Effector memory CD4-positive, alpha-beta T cell (primary cell): ENCODE measurements at regions not wholly inside any gene's neighbourhood (a gene's known extent, or its start where the extent isn't known, plus 50 kb on each side); places are given as distances from the start of the nearest gene placed in this dataset.

Source experiments
- DNase-seq, 3 donors: peaks; one replicate each; pipeline ENCODE4 v3.0.0-alpha.2; 2020
- H3K27ac ChIP-seq: 2 replicates; pipeline ENCODE4 v1.7.0; 2013; ENCODE audit warnings: mild to moderate bottlenecking, low read length, moderate library complexity; ENCODE audit not compliant: insufficient read depth, poor library complexity, severe bottlenecking
- H3K27me3 ChIP-seq: replicated peaks from 2 replicates; pipeline ENCODE4 v1.7.0; 2013; ENCODE audit warnings: mild to moderate bottlenecking, low read length; ENCODE audit not compliant: insufficient read depth, control insufficient read depth, poor library complexity, severe bottlenecking
- H3K36me3 ChIP-seq: 2 replicates; pipeline ENCODE4 v1.7.0; 2013; ENCODE audit warnings: mild to moderate bottlenecking, low read length, moderate library complexity; ENCODE audit not compliant: control insufficient read depth, insufficient read depth
- H3K4me1 ChIP-seq: 2 replicates; pipeline ENCODE4 v1.7.0; 2013; ENCODE audit warnings: low read length, mild to moderate bottlenecking; ENCODE audit not compliant: control insufficient read depth, insufficient read depth, poor library complexity, severe bottlenecking
- H3K4me3 ChIP-seq: 2 replicates; pipeline ENCODE4 v1.7.0; 2013; ENCODE audit warnings: low read length, low read depth, mild to moderate bottlenecking; ENCODE audit not compliant: insufficient read depth, poor library complexity, severe bottlenecking
- H3K9me3 ChIP-seq: 2 replicates; pipeline ENCODE4 v1.7.0; 2013; ENCODE audit warnings: mild to moderate bottlenecking, low read length, moderate library complexity; ENCODE audit not compliant: control insufficient read depth

- Histone ChIP-seq H3K4me1 (no peaks in the 10 kb centered on the region), H3K36me3 (no peaks in the 10 kb centered on the region), H3K9me3 (no peaks in the 10 kb centered on the region), H3K27ac (no peak overlapping the region), H3K4me3 (no peak overlapping the region), H3K27me3 (no peaks in the 10 kb centered on the region)
- DNase-seq = no peak
These were observed 127.7 kb upstream of the RPS6KA3 start for GRCh38 chrX:20394451-20394850.

DNA sequence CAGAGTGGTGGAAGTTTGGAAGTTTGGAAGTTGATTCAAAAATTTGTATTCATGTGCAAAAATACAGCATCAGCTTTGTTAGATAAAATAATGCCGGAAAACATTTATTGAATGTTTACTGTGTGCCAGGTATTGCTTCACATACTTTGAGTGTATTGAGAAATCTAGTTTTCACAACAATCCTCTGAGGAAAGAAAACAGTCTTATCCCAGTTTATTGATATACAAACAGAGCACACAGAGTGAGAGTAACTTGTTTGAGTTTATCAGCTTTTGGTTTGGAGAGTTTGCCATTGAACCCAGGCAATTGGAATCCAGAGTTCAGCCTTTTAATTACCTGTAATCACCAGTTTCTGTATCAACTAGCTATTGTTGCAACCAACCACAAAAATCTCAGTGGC lies 127.2 kb upstream of the RPS6KA3 start:
- H3K9me3 ChIP-seq = no peaks in the 10 kb centered on the region
- H3K27ac ChIP-seq = no peak overlapping the region
- no peak overlapping the region for H3K4me3 ChIP-seq
- no peaks in the 10 kb centered on the region for H3K4me1 ChIP-seq
- H3K27me3 ChIP-seq = no peaks in the 10 kb centered on the region
- no peaks in the 10 kb centered on the region for H3K36me3 ChIP-seq
- DNase-seq = no peak

DNA sequence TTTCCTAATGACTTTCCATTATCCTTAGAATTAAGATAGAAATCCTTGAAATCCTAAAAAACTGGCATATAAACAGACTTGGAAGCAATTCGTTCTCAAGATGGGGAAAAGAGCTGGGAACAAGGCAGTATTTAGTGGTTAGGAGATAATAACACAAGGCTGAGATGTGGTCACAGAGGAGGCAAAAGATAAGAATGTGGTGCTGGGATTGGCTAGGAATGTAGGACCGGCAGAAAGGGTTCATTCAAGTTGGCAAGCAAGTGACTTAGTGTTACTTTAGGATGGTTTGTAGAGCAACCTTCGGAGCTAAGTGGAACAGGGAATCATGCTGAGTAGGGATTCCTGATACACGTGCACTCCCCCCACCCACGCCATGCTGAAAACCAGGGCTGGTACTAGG lies 121.9 kb upstream of the RPS6KA3 start:
- no peaks in the 10 kb centered on the region for H3K9me3 ChIP-seq
- no peak overlapping the region for H3K27ac ChIP-seq
- DNase-seq = no peak
- no peaks in the 10 kb centered on the region for H3K27me3 ChIP-seq
- H3K4me1 ChIP-seq = no peaks in the 10 kb centered on the region
- no peak overlapping the region for H3K4me3 ChIP-seq
- H3K36me3 ChIP-seq = no peaks in the 10 kb centered on the region

DNA sequence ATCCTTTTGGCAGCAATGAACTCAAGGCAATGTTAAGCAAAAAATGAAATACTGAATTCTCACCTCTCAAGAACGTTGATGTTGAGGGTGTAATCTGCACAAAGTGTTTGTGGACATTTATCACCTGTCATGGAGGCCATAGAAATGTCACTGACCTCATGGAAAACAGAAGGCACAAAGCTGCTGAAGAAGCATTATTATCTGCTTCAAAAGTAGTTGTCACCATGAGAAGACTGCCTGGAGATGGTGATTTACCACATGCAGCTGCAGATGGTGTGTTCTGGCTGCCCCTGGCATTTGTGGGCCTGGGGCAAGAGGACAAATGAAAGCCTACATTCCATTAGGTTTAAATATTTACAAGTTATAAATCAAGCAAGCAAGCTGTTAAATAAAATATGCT lies 116.8 kb upstream of the RPS6KA3 start:
- Histone ChIP-seq H3K36me3 (no peaks in the 10 kb centered on the region), H3K27me3 (no peaks in the 10 kb centered on the region), H3K4me3 (no peak overlapping the region), H3K9me3 (no peaks in the 10 kb centered on the region), H3K4me1 (peaks cover 4% of the 10 kb centered on the region), H3K27ac (no peak overlapping the region)
- no peak for DNase-seq

GRCh38 chrX:20382518-20383297 lies 116.0 kb upstream of the RPS6KA3 start:
- no peak overlapping the region for H3K27ac ChIP-seq
- no peaks in the 10 kb centered on the region for H3K36me3 ChIP-seq
- no peak for DNase-seq
- H3K27me3 ChIP-seq = no peaks in the 10 kb centered on the region
- no peaks in the 10 kb centered on the region for H3K9me3 ChIP-seq
- H3K4me1 ChIP-seq = peaks cover 4% of the 10 kb centered on the region
- no peak overlapping the region for H3K4me3 ChIP-seq

GRCh38 chrX:20382082-20382481 lies 115.4 kb upstream of the RPS6KA3 start:
- Histone ChIP-seq H3K4me3 (no peak overlapping the region), H3K27ac (no peak overlapping the region), H3K9me3 (no peaks in the 10 kb centered on the region), H3K27me3 (no peaks in the 10 kb centered on the region), H3K4me1 (peaks cover 4% of the 10 kb centered on the region), H3K36me3 (no peaks in the 10 kb centered on the region)
- DNase-seq = no peak

- no peaks in the 10 kb centered on the region for H3K9me3 ChIP-seq
- H3K27ac ChIP-seq = no peak overlapping the region
- DNase-seq = no peak
- no peak overlapping the region for H3K4me3 ChIP-seq
- no peaks in the 10 kb centered on the region for H3K36me3 ChIP-seq
- H3K27me3 ChIP-seq = no peaks in the 10 kb centered on the region
- H3K4me1 ChIP-seq = peaks cover 4% of the 10 kb centered on the region
These were observed 111.7 kb upstream of the RPS6KA3 start for GRCh38 chrX:20378233-20378920.

DNA sequence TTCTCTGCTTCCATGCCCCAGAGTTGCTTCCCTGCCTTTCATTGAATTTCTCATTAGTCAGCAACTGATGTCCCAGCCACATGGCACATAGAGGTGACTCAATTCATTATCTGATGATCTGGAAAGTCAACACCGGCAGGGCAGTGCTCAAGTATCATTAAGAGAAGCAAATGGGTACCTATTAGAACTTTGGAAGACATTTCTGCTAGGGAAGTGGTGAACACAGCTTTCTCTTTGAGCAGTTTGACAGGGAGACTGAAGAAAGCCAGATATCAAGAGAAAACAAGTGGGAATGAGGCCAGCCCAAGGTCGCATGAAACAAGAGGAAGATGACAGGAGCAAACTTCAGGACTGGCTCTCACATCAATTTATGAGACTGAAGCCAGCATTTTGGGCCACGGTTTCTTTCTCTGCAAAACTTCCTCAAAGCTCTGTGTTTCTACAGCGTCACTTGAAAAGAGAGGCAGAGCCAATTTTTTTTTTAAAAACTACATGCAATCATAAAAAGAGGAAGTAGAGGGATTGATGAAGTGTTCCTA lies 108.3 kb upstream of the RPS6KA3 start:
- Histone ChIP-seq H3K36me3 (no peaks in the 10 kb centered on the region), H3K27ac (no peak overlapping the region), H3K9me3 (no peaks in the 10 kb centered on the region), H3K4me3 (no peak overlapping the region), H3K27me3 (no peaks in the 10 kb centered on the region), H3K4me1 (no peaks in the 10 kb centered on the region)
- no peak for DNase-seq

DNA sequence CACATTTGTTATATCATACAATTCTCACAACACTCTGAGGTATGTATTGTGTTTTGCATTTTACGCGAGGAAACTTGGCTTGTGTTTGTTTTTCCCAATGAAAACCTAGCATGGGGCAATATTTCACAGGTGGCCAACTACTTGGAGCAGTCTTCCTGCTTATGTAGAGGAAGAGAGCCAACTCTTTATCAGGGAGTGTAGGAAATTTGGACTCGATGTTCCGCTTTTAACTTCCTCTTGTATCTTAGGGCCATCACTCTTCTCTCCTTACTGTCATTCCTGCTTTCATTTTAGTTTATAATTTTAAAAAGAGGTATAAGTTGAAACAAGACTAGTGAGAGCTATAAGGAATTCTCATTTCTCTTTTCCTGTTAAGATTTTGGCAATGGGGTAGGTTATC lies 107.7 kb upstream of the RPS6KA3 start:
- no peak overlapping the region for H3K4me3 ChIP-seq
- no peaks in the 10 kb centered on the region for H3K36me3 ChIP-seq
- no peak overlapping the region for H3K27ac ChIP-seq
- no peaks in the 10 kb centered on the region for H3K9me3 ChIP-seq
- no peaks in the 10 kb centered on the region for H3K4me1 ChIP-seq
- no peaks in the 10 kb centered on the region for H3K27me3 ChIP-seq
- DNase-seq = no peak

DNA sequence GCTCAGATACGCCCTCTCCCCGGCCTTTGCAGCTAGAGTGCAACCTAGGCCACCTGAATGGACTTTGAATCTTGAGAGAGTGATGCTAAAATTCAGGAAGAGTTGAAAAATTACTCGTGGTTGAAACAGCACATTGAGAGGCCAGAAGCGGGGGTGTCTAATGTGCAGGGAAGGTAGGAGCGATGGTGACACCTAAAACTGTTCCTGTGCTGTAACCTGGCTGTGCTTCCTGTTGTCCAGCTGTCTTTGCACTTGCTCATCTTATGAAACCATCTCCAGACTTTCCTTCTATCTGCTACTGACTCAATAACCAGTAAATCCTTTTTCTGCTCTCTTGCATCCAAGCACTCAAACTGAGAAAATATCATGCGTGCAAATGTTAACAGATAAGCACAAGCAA lies 106.4 kb upstream of the RPS6KA3 start:
- H3K4me1 ChIP-seq = no peaks in the 10 kb centered on the region
- no peak overlapping the region for H3K27ac ChIP-seq
- H3K4me3 ChIP-seq = no peak overlapping the region
- no peaks in the 10 kb centered on the region for H3K9me3 ChIP-seq
- no peaks in the 10 kb centered on the region for H3K27me3 ChIP-seq
- H3K36me3 ChIP-seq = no peaks in the 10 kb centered on the region
- DNase-seq = no peak
